ENCODE measurements at regions not wholly inside any gene's neighbourhood (a gene's known extent, or its start where the extent isn't known, plus 50 kb on each side); places are given as distances from the start of the nearest gene placed in this dataset.

DNA sequence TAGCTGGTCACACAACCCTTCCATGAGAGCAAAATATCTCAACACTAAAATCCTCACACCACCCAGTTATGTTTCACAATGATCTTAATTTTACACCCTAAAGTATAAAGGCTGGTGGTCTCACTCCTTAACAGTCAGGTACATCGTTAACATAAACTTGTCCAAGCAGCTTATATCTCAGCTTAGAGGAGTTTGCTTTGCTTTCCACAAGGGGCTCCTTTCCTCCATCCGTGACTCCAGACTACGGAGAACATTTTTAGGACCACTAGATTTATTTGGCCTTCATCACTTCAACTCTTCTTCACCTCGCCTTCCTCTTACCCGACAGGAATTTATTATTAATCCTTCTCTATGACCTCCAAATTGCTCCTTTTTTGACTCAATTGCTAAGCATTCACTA is 1014.1 kb upstream of the NUDT12 start:
- intact Hi-C loops (cut with DNase I), result no loop called here
- DNase-seq (no peak), ATAC-seq (no peak)
- Histone ChIP-seq H3K27me3 (no peaks in the 10 kb centered on the region), H3K27ac (no peak overlapping the region), H3K4me3 (no peak overlapping the region), H3K36me3 (no peaks in the 10 kb centered on the region), H3K4me1 (no peaks in the 10 kb centered on the region), H3K9me3 (no peaks in the 10 kb centered on the region)
- TF ChIP-seq CTCF (IDR thresholded peaks at IDR 0.05) (no peak), POLR2A (IDR thresholded peaks at IDR 0.05) (no peak)
- WGBS, 4 donors, result 61 to 66% (median 63%) methylated on average over 5 of the region's 5 CpGs

DNA sequence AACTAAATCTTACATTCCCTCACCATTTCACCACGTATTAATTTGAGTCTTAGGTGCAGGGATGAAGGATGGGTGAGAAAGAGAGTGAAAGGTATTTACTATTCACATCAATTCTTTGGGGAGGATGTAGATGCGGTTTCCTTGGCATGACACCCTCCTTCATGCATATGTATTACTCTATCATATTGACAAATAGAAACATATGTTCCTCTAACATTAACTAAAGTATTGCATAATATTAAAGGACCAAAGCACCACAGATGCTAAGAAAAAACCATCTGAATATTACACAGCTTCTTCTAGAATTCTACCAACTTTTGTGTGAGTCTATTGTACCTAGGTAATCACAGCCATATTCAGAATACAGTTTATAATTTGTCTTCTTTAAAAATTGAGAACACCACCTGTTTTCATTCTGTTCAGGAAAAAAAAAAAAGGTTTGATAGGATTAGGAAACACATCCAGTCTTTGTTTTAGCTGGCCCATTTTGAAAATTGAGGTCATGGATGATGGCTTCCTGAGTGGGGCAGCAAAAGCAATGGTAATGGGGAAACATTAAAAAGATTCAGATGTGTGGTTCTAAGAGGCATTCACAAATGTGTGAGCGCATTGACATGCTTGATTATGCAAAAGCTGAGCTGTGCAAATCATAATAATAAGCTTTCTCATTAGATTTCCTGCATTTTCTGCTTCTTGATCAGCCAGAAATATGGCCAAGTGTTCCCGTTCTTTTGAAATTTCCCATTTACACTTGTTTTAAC is 1011.5 kb upstream of the NUDT12 start:
- intact Hi-C loops (cut with DNase I), result no loop called here
- ATAC-seq (no peak), DNase-seq (no peak)
- Histone ChIP-seq H3K9me3 (no peaks in the 10 kb centered on the region), H3K36me3 (no peaks in the 10 kb centered on the region), H3K27ac (no peak overlapping the region), H3K4me3 (no peak overlapping the region), H3K4me1 (no peaks in the 10 kb centered on the region), H3K27me3 (no peaks in the 10 kb centered on the region)
- 72 to 78% (median 76%) methylated on average over 4 of the region's 4 CpGs for WGBS, 4 donors
- TF ChIP-seq POLR2A (IDR thresholded peaks at IDR 0.05) (no peak), CTCF (IDR thresholded peaks at IDR 0.05) (no peak)

GRCh38 chr5:104569621-104570020 is 1007.0 kb upstream of the NUDT12 start:
- Histone ChIP-seq H3K4me1 (no peaks in the 10 kb centered on the region), H3K27ac (no peak overlapping the region), H3K36me3 (no peaks in the 10 kb centered on the region), H3K9me3 (peaks cover 0 to 3% (median 0%) of the 10 kb centered on the region in 12 donors), H3K27me3 (no peaks in the 10 kb centered on the region), H3K4me3 (no peak overlapping the region)
- no peak for ATAC-seq
- DNase-seq, result no peak
- WGBS, 4 donors, result 64 to 76% (median 70%) methylated on average over 1 of the region's 1 CpG
- TF ChIP-seq POLR2A (IDR thresholded peaks at IDR 0.05) (no peak), CTCF (IDR thresholded peaks at IDR 0.05) (no peak)
- intact Hi-C loops (cut with DNase I), result no loop called here

DNA sequence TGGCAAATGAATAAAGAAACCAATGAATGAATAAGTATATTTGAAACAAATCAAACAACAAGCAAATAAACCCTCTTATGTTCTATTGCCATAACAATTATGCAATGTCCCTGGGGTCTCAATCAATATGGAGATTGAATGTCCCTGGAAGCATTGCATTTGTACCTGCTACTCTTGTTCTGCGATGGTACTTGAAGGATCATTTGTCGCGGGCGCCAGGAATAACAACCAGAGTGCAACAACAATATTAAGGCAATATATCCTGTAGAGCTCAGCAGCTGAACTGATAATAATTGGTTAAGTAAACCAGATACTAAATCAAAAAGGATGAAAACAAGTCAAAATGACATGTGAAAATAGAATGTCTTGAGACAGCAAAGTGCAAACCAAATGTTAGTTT is 1001.9 kb upstream of the NUDT12 start:
- ATAC-seq (no peak), DNase-seq (no peak)
- H3K4me1 ChIP-seq, result no peaks in the 10 kb centered on the region
- H3K36me3 ChIP-seq, result no peaks in the 10 kb centered on the region
- H3K9me3 ChIP-seq, result peaks cover 0 to 10% (median 0%) of the 10 kb centered on the region in 12 donors
- intact Hi-C loops (cut with DNase I), result no loop called here
- H3K27ac ChIP-seq, result no peak overlapping the region
- no peak overlapping the region for H3K4me3 ChIP-seq
- WGBS, 4 donors, result 92 to 96% (median 96%) methylated on average over 4 of the region's 4 CpGs
- TF ChIP-seq CTCF (IDR thresholded peaks at IDR 0.05), result no peak
- no peak for TF ChIP-seq POLR2A (IDR thresholded peaks at IDR 0.05)
- no peaks in the 10 kb centered on the region for H3K27me3 ChIP-seq
